CD1c-positive myeloid dendritic cell (primary cell): ENCODE measurements at regions not wholly inside any gene's neighbourhood (a gene's known extent, or its start where the extent isn't known, plus 50 kb on each side); places are given as distances from the start of the nearest gene placed in this dataset.

Experiments
- DNase-seq: peaks from one replicate; pipeline ENCODE4 v3.0.0-alpha.2; 2016; ENCODE audit errors: extremely low spot score

- DNase-seq: no peak
Measured at GRCh38 chr2:186069676-186070075, 331.1 kb downstream of the FSIP2 start.

- DNase-seq: no peak
Measured at GRCh38 chr2:186085226-186085625, 346.6 kb downstream of the FSIP2 start.

DNA sequence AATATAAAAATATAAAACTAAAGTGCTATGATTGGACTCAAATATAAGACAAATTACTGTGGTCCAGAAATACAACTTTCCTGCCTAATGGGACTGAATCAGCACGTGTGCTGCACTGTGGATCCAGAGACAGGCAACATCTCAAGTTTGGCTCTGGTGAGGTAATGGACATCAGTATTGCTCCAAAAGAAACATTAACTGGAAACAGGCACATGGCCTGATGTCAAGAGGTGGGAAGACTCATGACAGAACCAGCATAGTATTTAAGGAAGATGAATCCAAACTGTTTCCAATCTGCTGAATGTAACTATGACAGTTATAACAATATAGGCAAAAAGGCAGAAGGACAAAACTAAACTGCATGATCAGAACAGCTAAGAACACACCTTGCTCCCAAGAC lies 354.6 kb downstream of the FSIP2 start:
- no peak for DNase-seq

- no peak for DNase-seq
Measured at GRCh38 chr2:186098821-186099220, 360.2 kb downstream of the FSIP2 start.

DNA sequence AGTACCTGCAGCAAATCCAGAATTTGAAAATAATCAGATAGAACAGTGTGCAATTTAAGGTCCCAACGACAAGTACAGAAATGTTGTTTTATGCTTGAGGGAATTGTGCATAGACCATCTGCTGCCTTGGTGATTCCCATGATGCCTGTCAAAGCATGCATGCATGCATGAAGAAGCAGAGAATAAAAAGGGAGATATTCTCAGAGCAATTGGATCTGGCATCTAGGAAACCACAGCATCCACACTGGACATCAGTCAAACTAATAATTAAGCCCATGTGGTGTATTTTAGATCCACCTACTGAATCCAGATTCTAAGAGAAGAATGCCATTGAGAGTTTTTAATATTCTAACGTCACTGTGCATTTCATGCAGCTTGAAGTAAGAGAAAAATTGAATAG lies 361.2 kb downstream of the FSIP2 start:
- DNase-seq: no peak

DNA sequence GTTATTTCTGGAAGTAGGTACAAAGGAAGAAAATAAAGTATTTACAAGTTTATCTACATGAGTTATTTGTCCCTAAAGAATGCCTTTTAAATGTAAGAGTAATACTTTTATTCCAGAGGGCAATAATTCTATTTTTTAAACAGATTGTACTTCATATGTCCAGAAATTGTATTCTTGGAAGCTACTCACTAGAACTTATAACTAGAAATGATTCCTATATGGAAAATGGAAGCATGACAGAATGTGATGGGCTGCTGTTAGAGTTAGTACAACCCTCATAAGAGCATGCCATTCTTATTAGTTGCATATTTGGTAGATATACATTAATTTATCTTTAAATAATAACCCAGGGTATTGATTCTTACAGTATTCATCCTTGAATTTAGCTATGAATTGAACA lies 362.0 kb downstream of the FSIP2 start:
- no peak for DNase-seq

- DNase-seq: no peak
Measured at GRCh38 chr2:186101616-186102015, 363.0 kb downstream of the FSIP2 start.

- DNase-seq: no peak
Measured at GRCh38 chr2:186103276-186103675, 364.7 kb downstream of the FSIP2 start.

DNA sequence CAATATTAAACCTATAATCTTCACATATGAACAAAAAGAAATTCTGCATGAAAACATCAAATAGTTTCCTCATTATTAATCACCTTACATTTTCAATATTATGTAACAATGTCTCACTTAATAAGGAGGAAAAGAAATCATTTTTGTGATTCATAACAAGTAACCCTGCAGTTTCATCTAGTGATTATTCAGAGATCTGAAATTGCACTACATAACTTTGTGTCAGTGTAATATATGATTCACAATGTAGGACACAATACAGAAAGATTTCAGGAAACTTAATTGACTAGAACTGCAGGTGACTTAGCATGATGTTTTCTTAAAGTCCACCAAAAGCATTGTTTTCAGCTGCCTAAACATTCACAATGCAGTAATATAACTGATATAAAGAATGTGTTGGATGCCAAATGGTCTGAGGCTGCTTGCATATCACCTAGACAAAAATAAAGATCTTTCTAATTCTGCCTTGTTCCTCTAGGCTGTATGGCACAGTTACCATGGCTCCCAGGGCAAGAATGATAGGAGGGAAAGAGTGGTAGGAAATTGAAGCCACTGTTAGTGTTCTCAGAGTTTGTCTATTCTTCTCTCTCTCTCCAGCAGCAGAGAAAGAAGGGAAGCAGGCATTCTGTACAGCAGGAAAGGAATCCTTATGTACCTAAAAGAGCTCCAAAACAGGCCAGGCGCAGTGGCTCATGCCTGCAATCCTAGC lies 366.6 kb downstream of the FSIP2 start:
- no peak for DNase-seq

GRCh38 chr2:186108470-186108869 lies 369.9 kb downstream of the FSIP2 start:
- no peak for DNase-seq

GRCh38 chr2:186113284-186113683 lies 372.8 kb upstream of the ZC3H15 start:
- DNase-seq: no peak

DNA sequence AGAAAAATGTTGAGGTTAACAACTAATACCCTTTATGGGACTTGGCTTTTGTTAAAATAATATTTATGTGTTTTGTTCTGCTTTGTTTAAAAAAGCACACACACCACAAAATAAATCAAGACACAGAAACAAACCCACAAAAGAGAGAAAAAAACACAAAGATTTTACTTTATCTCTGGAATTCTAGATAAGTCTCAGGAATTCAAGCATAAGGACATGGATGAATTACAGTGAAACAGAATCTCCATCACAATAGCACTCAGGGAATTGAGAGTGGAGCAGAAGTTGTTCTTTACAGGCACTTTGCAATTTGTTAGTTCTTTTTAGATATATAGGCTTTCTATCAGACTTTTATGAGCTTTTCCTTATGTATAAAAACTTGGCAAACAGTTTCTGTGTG lies 360.9 kb upstream of the ZC3H15 start:
- no peak for DNase-seq

DNA sequence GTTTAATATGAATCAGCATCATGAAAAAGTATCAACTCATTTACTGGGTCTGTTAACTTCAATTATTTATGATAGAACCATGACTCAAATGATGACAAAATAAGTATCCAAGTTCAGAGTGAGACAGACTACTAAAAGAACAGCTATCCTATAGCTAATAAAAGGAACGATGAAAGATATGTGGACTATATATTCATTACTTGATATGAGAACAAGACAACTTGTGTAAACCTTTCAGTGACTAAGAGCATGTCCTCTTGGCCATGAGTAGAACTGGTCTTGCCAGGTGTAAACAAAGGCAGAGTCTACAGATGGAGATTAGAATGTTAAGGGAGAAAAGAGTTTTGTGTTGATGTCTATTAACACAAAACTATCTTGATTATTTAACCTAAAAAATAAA lies 360.4 kb upstream of the ZC3H15 start:
- DNase-seq: no peak

DNA sequence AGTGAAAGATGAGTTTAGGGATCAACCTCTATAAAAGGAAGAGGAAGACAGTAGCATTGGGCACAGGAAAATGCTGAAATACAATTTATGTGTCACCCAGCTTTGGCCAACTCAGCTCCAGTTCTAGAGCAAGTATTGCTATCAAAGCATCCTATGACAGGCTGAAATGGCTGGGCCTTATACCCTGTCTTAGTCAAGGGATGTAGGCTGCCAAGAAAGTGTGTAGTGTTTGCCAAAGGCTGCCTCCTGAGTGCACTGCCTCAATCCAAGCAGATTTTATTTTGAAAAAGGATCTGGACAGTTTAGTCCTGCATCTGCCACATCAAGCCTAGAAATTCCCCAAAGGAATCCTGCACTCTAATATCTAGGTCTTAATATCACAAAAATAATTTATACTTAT lies 359.9 kb upstream of the ZC3H15 start:
- DNase-seq: no peak

DNA sequence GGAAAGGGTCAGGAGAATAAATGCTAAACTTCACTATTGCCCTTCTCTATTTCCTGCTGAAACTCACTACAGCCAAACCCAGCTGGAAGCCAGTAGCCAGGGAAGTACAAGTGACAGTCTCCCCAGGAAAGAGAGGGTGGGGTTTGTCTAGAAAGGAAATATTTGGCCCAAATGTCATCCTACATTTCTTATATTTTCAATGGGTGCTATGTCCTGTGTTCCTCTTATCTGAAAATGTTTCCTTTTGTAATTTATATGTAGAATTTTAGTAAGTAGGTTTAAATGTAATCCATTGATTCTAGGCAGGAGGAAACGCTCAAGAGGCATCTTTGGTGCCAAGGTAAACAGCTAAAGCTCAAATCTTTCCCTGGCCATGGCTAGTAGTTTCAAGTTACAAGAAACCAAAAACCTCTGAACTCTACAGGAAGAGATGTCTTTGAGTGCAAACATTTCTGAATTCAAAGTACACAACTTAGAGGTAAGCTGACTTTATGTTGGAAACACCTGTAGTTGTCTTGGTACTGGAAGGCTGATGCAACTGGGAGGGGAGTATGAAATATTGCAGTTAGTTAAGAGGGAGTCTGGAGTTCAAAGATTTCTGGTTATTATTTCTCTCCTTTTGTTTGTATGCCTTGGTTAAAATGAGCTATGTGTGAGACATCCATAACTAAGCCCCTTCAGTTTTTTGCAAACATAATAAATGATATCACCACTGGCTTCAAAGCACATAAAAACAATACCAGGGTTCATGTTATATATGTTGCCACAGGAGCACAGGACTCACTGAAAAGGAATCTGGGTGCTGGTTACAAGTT lies 356.1 kb upstream of the ZC3H15 start:
- DNase-seq: no peak

DNA sequence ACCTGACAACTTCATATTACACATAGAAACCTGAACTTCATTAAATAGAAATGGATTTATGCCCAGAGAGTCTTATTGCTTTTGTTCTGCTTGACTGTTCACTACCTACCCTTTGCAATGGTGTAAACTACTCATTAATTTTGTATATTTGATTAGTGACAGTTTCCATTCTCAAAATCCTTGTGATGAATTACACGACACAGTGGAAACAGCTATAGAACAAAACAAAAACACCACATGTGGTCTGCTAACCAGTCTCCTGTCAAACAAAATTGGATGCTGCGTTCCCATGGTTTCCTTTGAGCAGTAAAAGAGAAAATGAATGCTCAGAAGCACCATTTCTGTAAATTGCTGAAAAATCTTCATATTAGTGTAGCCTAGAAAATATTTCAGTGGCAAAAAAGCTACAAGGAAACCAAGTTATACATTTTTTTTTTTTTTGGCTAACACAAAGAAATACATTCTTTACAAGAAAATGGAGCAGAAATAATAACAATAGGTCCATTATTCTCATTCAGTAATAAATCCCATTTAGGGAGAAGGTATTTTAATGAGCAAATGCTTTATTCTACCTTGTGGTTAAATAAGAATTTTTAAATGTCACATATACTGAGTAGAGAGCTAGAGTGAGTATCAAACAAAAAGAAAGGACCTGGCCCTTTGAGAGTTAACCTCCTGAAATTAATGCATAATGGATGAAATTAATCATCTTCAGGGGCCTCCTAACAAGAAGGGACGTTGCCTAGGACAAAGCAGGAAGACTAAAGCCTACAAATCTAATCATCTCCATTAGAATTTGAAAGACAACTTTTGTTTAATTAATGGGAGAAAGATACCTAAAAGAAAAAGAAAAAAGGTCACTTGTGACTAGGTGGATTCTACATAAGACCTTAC lies 355.1 kb upstream of the ZC3H15 start:
- DNase-seq: no peak

DNA sequence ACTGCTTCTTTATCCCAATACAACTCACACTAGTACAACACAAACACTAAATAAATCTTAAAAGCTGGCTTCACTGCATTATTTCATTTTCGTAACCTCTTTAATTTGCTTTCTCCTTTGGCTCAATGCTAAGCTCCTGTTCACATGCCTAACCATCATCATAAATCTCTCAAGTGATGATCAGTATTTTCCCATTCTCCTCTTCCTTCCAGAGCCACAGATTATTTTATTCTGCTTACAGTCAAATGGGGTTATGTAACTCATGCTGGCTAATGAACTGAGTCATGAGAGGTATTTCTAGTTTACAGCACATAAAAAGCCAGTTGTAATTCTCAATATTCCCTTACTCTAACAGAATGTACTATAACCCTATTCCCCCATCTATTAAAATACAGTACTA lies 350.4 kb upstream of the ZC3H15 start:
- no peak for DNase-seq

DNA sequence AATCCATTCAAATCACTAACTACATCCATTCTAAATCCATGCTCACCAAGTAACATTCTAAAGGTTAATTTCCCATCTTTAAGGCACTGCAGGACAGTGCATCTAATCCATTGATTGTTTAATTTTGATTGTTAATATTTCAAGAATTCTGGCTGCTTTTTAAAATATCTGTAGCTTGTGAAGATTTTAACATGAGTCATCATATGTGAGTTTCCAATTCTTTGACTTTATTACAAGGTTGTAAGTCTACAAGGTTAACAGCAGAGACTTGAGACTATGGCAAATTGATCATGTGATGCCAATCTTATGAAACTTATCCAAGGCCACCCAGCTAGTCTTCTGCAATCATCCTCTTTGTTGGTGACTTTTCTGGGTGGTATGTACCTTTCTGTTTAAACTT lies 349.2 kb upstream of the ZC3H15 start:
- DNase-seq: no peak

GRCh38 chr2:186138845-186139244 lies 347.2 kb upstream of the ZC3H15 start:
- DNase-seq: no peak

DNA sequence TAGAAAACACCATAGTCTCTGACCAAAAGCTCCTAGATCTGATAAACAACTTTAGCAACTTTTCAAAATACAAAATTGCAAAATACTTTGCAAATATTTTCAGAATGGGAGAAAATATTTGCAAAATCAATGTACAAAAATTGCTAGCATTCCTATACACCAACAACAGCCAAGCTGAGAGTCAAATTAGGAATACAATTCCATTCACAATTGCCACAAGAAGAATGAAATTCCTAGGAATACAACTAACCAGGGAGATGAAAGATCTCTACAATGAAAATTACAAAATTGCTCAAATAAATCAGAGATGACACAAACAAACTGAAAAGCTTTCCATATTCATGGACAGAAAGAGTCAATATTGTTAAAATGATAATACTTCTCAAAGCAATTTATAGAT lies 327.0 kb upstream of the ZC3H15 start:
- DNase-seq: no peak

DNA sequence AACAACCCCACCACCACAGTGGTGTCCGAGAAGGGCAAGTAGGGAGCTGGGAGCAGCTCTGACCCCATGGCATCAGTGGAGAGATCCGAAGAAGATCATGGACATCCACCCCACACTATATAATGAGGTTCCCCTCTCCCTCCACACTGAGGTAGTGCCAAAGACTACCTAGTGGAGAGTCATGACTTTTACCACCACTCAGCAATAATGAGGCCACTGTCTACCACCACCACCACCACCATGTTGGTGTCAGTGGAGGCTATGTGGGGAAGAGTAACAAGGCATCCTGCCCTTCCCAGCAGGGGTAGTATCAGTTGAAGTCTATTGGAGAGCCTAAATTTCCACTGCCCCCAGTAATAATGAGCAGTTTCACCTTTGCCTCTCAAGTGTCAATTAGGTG lies 321.7 kb upstream of the ZC3H15 start:
- no peak for DNase-seq

DNA sequence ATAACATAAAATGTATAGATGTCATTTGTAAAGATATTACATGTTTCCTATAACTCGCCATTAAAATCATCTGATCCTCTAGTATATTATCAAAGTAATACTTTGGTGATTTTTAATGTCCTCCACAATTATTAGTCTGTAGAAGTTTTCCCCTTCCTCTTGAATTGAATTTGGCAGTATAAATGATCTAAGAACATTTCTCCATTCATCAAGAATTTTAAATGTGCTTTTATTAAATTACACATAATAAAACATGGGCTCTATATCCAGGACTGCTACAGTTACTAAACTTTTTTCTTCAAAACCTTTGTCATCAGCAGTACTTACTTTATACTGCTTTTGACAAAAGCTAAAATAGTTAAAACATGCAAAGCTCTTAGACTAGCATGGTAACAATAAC lies 315.4 kb upstream of the ZC3H15 start:
- no peak for DNase-seq

GRCh38 chr2:186181625-186182024 lies 304.4 kb upstream of the ZC3H15 start:
- DNase-seq: no peak
